PFSK-1 (cell line): ENCODE measurements at regions not wholly inside any gene's neighbourhood (a gene's known extent, or its start where the extent isn't known, plus 50 kb on each side); places are given as distances from the start of the nearest gene placed in this dataset.

Experiments used
- FOXP2 ChIP-seq: optimal IDR thresholded peaks from 2 replicates; pipeline ENCODE3; 2011; ENCODE audit warnings: borderline replicate concordance, control low read depth, inconsistent platforms; ENCODE audit not compliant: insufficient read depth; ENCODE audit errors: extremely low read length, extremely low read depth
- POLR2AphosphoS5 ChIP-seq: IDR thresholded peaks from 2 replicates; pipeline ENCODE4 v1.6.1; 2012; ENCODE audit warnings: low read depth, mild to moderate bottlenecking, control low read depth, low read length, moderate library complexity
- REST ChIP-seq, 2 experiments: IDR thresholded peaks; 2 replicates each; pipeline versions ENCODE4 v1.6.1 to v1.8.0; 2011 to 2012; ENCODE audit warnings: low read depth in 2 of 2, low read length in 2 of 2, control low read depth in 1 of 2, inconsistent platforms in 1 of 2, mild to moderate bottlenecking in 1 of 2, moderate library complexity in 1 of 2; ENCODE audit not compliant: insufficient read depth in 1 of 2
- TAF1 ChIP-seq: IDR thresholded peaks from 2 replicates; pipeline ENCODE4 v1.6.1; 2012; ENCODE audit warnings: low read length, control low read depth, borderline replicate concordance; ENCODE audit not compliant: insufficient read depth

GRCh38 chr5:2087980-2088379 lies 205.3 kb upstream of the IRX4 start:
- no peak for TF ChIP-seq POLR2AphosphoS5
- TF ChIP-seq TAF1 = no peak
- TF ChIP-seq FOXP2 = no peak
- no peak for TF ChIP-seq REST (IDR thresholded peaks at IDR 0.05; ENCODE audit: insufficient read depth in 1 of 2, low read depth in 2 of 2, low read length in 2 of 2)
